GM10266 (cell line): ENCODE measurements at regions not wholly inside any gene's neighbourhood (a gene's known extent, or its start where the extent isn't known, plus 50 kb on each side); places are given as distances from the start of the nearest gene placed in this dataset.

Experiments
- DNase-seq: peaks from one replicate; pipeline ENCODE4 v3.0.0; 2012; ENCODE audit errors: extremely low spot score
- TF ChIP-seq, protein P1 (sequence below): IDR thresholded peaks from 2 replicates; pipeline ENCODE4 v1.5.1; 2012; ENCODE audit warnings: mild to moderate bottlenecking, low read depth; ENCODE audit not compliant: control insufficient read depth, insufficient read depth; ENCODE audit errors: missing control alignments

GRCh38 chr14:87783071-87783470, 209.9 kb downstream of the GALC start:
- DNase-seq = no peak
- TF ChIP-seq, protein P1, sequence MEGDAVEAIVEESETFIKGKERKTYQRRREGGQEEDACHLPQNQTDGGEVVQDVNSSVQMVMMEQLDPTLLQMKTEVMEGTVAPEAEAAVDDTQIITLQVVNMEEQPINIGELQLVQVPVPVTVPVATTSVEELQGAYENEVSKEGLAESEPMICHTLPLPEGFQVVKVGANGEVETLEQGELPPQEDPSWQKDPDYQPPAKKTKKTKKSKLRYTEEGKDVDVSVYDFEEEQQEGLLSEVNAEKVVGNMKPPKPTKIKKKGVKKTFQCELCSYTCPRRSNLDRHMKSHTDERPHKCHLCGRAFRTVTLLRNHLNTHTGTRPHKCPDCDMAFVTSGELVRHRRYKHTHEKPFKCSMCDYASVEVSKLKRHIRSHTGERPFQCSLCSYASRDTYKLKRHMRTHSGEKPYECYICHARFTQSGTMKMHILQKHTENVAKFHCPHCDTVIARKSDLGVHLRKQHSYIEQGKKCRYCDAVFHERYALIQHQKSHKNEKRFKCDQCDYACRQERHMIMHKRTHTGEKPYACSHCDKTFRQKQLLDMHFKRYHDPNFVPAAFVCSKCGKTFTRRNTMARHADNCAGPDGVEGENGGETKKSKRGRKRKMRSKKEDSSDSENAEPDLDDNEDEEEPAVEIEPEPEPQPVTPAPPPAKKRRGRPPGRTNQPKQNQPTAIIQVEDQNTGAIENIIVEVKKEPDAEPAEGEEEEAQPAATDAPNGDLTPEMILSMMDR = no peak

DNA sequence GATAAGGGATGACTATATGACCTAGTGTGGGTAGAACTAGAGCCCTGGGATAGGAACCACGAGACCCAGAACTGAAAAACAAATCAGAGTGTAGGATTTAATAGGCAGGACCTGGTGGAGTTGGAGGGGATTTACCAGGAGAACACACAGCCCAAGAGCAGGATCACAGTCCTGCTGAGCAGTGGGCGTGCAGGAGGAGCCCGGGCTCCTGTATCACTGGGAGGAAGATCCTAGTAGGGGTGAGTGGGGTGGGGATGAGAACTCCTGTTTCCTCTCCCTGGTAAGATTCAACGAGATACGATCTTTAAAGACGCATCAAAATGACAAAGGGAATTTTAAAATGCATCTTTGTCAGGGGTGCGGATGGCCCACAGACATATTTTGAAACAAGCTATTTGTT, 220.1 kb downstream of the GALC start:
- no peak for DNase-seq
- TF ChIP-seq, protein P1 = no peak

GRCh38 chr14:87767567-87767901, 225.4 kb downstream of the GALC start:
- no peak for DNase-seq
- TF ChIP-seq, protein P1 = no peak

DNA sequence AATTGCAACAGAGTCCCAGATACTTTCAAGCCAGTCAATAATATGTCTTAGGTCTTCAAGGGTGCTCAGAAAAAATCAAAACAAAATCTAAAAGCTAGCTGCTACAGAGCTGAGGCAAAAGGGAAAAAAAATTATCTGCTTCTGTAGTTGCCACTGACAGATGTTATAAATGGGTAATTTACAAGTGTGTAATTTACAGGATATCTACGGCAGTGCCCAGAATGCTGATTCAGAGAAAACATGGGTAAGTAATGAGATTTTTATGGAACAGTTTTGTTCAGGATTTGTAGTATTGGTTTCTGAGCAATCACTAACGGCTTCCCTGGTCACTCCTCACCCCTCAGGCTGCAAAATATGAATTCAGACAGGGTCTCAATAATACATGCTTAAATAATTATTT, 234.1 kb downstream of the GALC start:
- no peak for DNase-seq
- TF ChIP-seq, protein P1 = no peak

- TF ChIP-seq, protein P1 = no peak
- no peak for DNase-seq
Observed at GRCh38 chr14:87756661-87757060, 236.3 kb downstream of the GALC start.

- DNase-seq = no peak
- TF ChIP-seq, protein P1 = no peak
Observed at GRCh38 chr14:87754520-87755223, 238.3 kb downstream of the GALC start.

GRCh38 chr14:87748558-87748957, 244.4 kb downstream of the GALC start:
- TF ChIP-seq, protein P1 = no peak
- DNase-seq = no peak
